Renal pelvis (tissue), 1 donor: ENCODE measurements at regions not wholly inside any gene's neighbourhood (a gene's known extent, or its start where the extent isn't known, plus 50 kb on each side); places are given as distances from the start of the nearest gene placed in this dataset.

Source experiments
- DNase-seq: peaks from one replicate; pipeline ENCODE4 v3.0.0-alpha.2; 2013

- DNase-seq: no peak
Observed at GRCh38 chr10:70939441-70940003, 51.2 kb upstream of the PCBD1 start.

DNA sequence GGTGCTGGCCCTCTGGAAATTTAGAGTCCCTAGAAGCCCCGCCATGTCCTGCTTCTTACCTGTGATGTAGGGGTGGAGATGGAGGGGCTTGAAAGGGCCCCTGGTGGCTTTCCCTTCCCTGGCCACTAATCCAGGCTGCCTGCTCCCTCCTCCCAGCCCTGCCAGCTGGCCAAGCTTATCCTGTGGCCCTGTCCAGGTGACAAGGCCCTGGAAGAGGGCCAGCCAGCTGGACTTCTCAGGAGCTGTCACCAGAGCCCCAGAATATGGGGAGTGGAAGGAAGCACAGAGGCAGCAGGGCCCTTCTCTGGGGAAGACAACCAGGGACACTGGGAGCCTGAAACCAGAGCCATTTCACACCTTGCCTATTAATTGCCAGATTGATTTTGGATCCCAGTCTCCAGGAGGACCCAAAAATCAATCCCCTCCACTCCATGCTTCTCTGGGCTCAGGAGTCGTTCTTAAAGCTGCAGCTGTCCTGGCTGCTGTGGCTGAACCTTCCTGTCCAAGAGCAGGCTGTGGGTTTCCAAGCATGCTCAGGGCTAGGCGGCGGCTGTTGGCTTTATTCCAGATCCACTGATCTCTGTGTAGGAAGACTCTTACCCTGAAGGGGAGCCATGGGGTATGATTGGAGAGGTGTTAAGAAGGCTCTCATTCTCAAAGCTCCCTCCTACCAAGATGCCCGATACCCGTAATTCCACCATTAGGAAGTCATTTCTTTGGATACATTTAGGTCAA, 52.6 kb upstream of the PCBD1 start:
- DNase-seq: no peak

- DNase-seq: no peak
Observed at GRCh38 chr10:70942125-70942524, 53.8 kb upstream of the PCBD1 start.

GRCh38 chr10:70942725-70943124, 54.4 kb upstream of the PCBD1 start:
- DNase-seq: no peak

- no peak for DNase-seq
Observed at GRCh38 chr10:70943249-70943648, 54.9 kb upstream of the PCBD1 start.

GRCh38 chr10:70943841-70944466, 55.6 kb upstream of the PCBD1 start:
- no peak for DNase-seq

DNA sequence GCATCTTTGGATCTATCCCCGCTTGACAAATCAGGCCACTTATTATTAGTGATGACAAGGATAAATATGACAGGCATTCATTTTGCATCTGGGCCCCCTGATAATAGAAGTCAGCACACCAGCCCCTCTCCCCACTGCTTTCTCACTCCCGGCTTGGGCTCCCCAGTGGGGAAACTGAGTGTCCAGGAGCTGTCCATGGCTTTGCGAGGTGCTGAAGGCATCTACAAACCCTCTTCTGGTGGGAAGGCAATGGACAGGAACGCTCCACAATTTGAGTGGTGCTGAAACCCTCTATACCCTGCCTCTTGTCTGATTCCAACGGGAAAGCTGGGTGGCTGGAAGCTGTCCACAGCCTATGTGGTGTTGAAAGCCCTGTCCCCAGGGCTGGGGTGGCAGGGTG, 61.7 kb upstream of the PCBD1 start:
- no peak for DNase-seq

GRCh38 chr10:70950801-70951200, 62.4 kb upstream of the PCBD1 start:
- no peak for DNase-seq

DNA sequence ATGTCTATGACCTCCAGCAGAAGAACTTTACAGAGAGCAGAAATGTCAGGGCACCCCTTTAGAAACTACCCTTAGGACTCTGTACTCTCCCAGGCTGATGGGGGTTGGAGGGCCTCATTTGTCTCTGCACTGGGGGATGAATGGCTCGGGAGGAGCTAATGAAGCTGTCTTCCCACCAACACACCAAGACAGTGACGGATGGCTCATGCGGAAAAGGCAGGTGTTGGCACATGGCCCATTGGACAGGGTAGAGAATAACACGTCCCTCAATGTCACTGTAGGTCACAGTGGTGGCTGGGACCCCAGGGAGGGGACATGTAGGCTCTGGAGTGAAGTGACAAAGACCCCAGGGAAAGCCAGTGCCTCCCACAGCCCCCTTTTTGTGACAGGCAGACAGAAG, 64.0 kb upstream of the PCBD1 start:
- no peak for DNase-seq

GRCh38 chr10:70952921-70953320, 64.6 kb upstream of the PCBD1 start:
- no peak for DNase-seq

DNA sequence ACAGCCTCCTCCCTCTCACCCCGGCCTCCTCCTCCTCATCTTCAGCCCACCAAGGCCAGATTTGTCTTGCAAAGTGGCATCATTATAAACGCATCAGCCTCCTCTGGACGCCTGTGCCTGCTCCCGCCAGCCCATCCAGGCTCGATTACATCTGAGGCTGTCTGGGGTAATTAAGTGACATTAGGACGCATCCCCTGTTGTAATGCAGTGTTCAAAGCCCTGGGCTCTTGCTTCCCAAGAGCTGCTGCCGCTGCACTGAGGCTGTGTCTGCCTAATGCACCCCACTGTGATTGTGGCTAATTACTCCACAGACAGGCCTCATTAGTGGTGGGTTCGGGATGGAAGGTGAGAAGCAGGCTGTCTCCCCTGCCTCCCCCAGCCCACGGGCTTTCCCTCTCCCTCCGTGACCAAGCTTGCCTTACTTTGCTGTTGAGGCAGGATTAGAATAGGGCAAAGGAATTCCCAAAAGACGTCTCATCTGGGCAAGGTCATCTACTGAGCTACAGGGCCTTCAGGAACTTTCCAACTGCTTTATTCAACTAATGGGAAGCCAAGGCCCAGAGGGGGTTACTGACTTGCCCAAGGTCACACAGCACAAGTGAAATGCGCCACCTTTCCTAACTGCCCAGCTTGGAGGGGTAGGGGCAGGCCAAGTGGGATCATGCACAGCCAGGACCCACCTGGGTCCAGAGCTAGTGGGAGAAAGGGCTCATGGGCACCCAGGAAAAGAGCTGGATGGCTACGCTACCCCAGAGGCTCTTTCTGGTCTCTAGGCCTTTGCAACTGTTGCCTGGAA, 66.2 kb upstream of the PCBD1 start:
- no peak for DNase-seq

DNA sequence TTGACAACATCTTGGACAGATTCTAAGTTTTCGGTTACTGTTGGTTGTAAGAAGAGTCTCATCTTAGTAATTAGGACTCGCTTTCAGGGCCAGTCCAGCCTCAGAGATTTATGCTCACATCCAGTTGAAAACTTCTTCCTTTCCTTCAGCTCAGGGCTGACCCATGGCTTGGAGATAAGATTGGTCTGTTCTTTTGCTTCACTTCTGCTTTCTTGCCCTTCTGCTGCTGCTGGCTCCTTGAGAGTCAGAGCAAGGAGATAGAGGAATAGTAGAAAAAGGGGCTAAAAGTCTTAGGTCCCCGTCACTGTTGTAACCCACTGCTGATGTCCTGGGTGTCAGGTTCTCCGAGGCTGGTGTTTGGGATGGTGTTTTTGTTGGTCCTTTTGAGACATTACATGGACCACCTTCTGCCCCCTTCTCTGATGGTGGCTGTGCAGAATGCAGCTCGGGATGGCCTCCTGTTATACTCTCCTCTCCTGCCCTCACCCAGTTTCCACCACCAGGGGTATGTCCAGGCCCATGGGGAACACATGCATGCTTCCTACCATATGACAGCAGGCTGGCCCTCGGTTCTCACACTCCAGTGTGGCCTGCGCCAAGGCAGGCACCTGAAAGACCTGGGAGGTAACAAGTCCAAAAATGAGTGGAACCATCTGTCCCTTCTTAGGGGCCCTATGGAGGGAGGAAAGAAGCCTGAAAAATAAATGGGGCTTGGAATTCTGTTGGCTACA, 67.8 kb upstream of the PCBD1 start:
- no peak for DNase-seq

GRCh38 chr10:70958396-70958795, 70.0 kb upstream of the PCBD1 start:
- no peak for DNase-seq

GRCh38 chr10:70960316-70960715, 72.0 kb upstream of the PCBD1 start:
- no peak for DNase-seq

DNA sequence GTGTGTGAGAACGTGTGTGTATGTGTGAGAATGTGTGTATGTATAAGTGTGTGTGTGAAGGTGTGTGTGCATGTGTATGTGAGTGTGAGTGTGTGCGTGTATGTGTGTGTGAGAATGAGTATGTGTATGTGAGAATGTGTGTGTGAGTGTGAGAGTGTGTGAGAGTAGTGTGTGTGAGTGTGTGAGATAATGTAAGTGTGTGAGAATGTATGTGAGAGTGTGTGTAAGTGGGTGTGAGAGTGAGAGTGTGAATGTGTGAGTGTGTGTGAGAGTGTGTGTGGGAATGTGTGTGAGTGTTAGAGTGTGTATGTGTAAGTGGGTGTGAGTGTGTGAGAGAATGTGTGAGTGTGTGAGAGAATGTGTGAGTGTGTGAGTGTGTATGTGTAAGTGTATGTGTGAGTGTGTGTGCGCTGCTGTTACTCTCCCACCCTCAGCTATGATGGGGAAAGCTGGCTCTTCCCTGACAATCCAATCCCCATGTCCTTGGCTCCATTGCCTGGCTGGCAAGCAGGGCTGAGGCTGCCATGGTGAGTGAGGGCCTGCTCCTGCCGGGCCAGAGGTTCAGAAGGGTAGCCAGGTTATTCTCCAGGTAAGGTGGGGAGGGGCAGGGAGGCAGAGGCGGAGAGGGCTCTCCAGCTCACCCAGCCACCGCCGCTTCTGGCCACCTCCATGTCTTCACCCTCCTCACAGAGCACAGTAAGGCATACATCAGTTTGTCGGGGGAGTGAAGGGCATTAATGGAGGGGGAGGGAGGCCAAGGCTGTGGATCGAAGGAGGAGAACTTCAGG, 72.6 kb upstream of the PCBD1 start:
- DNase-seq: no peak

GRCh38 chr10:70962686-70963085, 74.3 kb upstream of the PCBD1 start:
- no peak for DNase-seq

- no peak for DNase-seq
Observed at GRCh38 chr10:70963271-70963670, 74.9 kb upstream of the PCBD1 start.

GRCh38 chr10:70964245-70964644, 75.9 kb upstream of the PCBD1 start:
- DNase-seq: no peak

DNA sequence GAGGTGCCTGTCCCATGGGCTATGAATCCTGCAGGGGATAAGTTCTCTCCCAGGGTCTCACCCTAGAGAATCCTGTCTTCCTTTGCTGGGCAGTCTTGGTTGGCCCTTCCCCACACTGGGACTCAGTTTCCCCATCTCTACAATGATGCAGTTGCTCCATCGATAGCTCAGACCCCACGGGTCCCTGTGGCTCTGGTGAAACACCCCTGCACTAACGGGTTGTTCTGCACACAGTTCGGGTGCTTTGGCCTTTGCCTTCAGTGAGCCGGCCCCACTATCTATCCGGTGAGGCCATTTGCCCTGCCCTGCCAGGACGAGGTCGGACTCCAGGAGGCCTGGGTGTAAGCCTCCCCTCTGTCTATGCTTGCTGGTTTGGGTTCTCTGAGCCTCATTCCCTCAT, 76.5 kb upstream of the PCBD1 start:
- DNase-seq: no peak

DNA sequence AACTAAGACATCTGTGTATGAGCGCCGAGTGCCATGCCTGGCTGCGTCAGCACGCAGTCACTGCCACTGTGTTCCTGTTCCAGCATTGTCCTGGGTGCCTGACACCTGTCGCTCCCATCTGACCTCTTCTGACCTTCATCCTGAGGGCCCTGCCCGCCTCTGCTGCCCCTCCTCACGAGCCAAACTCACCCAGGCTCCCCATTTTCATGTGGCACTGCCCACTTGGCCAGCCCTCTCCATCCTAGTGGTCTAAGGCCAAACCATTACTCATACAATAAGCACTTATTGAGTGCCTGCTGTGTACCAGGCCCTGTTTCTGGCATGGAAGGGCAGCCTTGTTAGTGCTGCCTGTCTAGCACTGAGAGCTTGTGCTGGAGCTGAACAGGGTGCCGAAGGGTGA, 77.2 kb upstream of the PCBD1 start:
- no peak for DNase-seq
